Liver (tissue), 3 donors: ENCODE measurements at regions not wholly inside any gene's neighbourhood (a gene's known extent, or its start where the extent isn't known, plus 50 kb on each side); places are given as distances from the start of the nearest gene placed in this dataset.

Source experiments
- CTCF ChIP-seq: fragments of 150-350 bp; IDR thresholded peaks from 2 replicates; pipeline ENCODE4 v1.5.1; 2017; ENCODE audit warnings: improper control_type of control experiment, low read depth, low read length; ENCODE audit not compliant: missing input control
- GABPA ChIP-seq, 2 donors: IDR thresholded peaks in 1 of 2; conservative IDR thresholded peaks in 1 of 2; 2 replicates each; pipeline ENCODE4 v1.6.1; 2016; ENCODE audit warnings: antibody characterized with exemption in 2 of 2, mild to moderate bottlenecking in 1 of 2, moderate library complexity in 1 of 2
- RAD21 ChIP-seq, 2 donors: IDR thresholded peaks; 2 replicates each; pipeline ENCODE4 v1.6.1; 2016; ENCODE audit warnings: antibody characterized with exemption in 2 of 2, mild to moderate bottlenecking in 2 of 2
- TAF1 ChIP-seq: conservative IDR thresholded peaks from 2 replicates; pipeline ENCODE4 v1.6.1; 2016; ENCODE audit warnings: antibody characterized with exemption, mild to moderate bottlenecking
- YY1 ChIP-seq: IDR thresholded peaks from 2 replicates; pipeline ENCODE4 v1.6.1; 2016; ENCODE audit warnings: antibody characterized with exemption, mild to moderate bottlenecking
- donor health status: healthy.
- donor health status: healthy.

- TF ChIP-seq CTCF (no peak), TAF1 (no peak), YY1 (no peak), RAD21 (IDR thresholded peaks at IDR 0.05) (no peak), GABPA (IDR thresholded peaks at IDR 0.05 in 1 of 2, conservative IDR thresholded peaks at IDR 0.05 in 1 of 2) (no peak)
Measured at GRCh38 chr16:72224260-72224768, 52.4 kb upstream of the PMFBP1 start.
